Breast epithelium (tissue), 3 donors: ENCODE measurements at regions not wholly inside any gene's neighbourhood (a gene's known extent, or its start where the extent isn't known, plus 50 kb on each side); places are given as distances from the start of the nearest gene placed in this dataset.

Experiments used
- POLR2A ChIP-seq: fragments of 450-650 bp; IDR thresholded peaks from one replicate; pipeline ENCODE4 v1.6.1; 2016; ENCODE audit warnings: antibody characterized with exemption, mild to moderate bottlenecking, moderate library complexity
- POLR2AphosphoS5 ChIP-seq, 3 donors: sonication (generic); formaldehyde crosslinking; IDR thresholded peaks; one replicate each; pipeline ENCODE4 v1.6.1; 2017; ENCODE audit warnings: antibody characterized with exemption in 3 of 3

DNA sequence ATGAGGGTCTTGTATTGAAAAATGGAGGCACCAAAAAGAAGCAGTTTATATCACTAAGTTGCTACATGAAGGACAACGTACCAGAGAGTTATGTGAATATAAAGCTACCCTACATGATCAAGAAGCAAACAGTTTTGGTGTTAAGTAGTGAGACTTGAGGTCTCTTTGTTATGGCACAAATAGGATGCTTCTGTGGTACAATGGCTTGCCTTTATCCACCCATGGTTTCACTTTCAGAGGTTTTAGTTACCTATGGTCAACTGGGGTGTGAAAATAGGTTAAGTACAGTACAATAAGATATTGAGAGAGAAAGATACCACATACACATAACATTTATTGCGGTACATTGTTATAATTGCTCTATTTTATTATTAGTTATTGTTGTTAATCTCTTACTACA, 229.2 kb upstream of the SLIT2 start:
- TF ChIP-seq POLR2AphosphoS5 (IDR thresholded peaks at IDR 0.05) (no peak), POLR2A (no peak)
